DMS114 treated with DMSO at 0.1 percent for 48 hours (cell line): ENCODE measurements at regions not wholly inside any gene's neighbourhood (a gene's known extent, or its start where the extent isn't known, plus 50 kb on each side); places are given as distances from the start of the nearest gene placed in this dataset.
"Not testable (repeated sequence)": the region's sequence is repeated elsewhere in the genome, so short reads cannot be mapped to it uniquely, and the experiment has no call there.

Source experiments
- DNase-seq: peaks from one replicate; lab custom pipeline; 2025; ENCODE audit not compliant: unreplicated experiment; lab: John Stamatoyannopoulos, UW

GRCh38 chr13:81138353-81138980 is 797.5 kb upstream of the SPRY2 start:
- no peak for DNase-seq

- no peak for DNase-seq
Observed at GRCh38 chr13:81133066-81133465, 792.1 kb upstream of the SPRY2 start.

GRCh38 chr13:81117416-81117815 is 776.5 kb upstream of the SPRY2 start:
- DNase-seq, result no peak

- DNase-seq, result no peak
Observed at GRCh38 chr13:81116461-81117282, 775.7 kb upstream of the SPRY2 start.

- no peak for DNase-seq
Observed at GRCh38 chr13:81109026-81109425, 768.1 kb upstream of the SPRY2 start.

- no peak for DNase-seq
Observed at GRCh38 chr13:81106348-81106747, 765.4 kb upstream of the SPRY2 start.

GRCh38 chr13:81104035-81104715 is 763.2 kb upstream of the SPRY2 start:
- DNase-seq, result no peak

- not testable (repeated sequence) for DNase-seq
Observed at GRCh38 chr13:81102066-81102465, 761.1 kb upstream of the SPRY2 start.

- no peak for DNase-seq
Observed at GRCh38 chr13:81089371-81090157, 748.6 kb upstream of the SPRY2 start.

GRCh38 chr13:81080911-81081454 is 740.1 kb upstream of the SPRY2 start:
- DNase-seq, result no peak

- DNase-seq, result no peak
Observed at GRCh38 chr13:81078048-81078447, 737.1 kb upstream of the SPRY2 start.

GRCh38 chr13:81069822-81070221 is 728.9 kb upstream of the SPRY2 start:
- not testable (repeated sequence) for DNase-seq

GRCh38 chr13:81058916-81059290 is 718.0 kb upstream of the SPRY2 start:
- DNase-seq, result no peak

- no peak for DNase-seq
Observed at GRCh38 chr13:81058211-81058915, 717.4 kb upstream of the SPRY2 start.

GRCh38 chr13:81051873-81052272 is 710.9 kb upstream of the SPRY2 start:
- DNase-seq, result no peak

- no peak for DNase-seq
Observed at GRCh38 chr13:81048026-81048461, 707.1 kb upstream of the SPRY2 start.

- no peak for DNase-seq
Observed at GRCh38 chr13:81041761-81042160, 700.8 kb upstream of the SPRY2 start.

GRCh38 chr13:81031996-81032395 is 691.1 kb upstream of the SPRY2 start:
- DNase-seq, result no peak

- DNase-seq, result no peak
Observed at GRCh38 chr13:81025091-81025490, 684.2 kb upstream of the SPRY2 start.

- DNase-seq, result no peak
Observed at GRCh38 chr13:81021284-81021840, 680.4 kb upstream of the SPRY2 start.
